ENCODE measurements at regions not wholly inside any gene's neighbourhood (a gene's known extent, or its start where the extent isn't known, plus 50 kb on each side); places are given as distances from the start of the nearest gene placed in this dataset.

- FAIRE-seq (no peak), ATAC-seq (no peak), DNase-seq (ENCODE audit: extremely low read depth in 1 of 4, low spot score in 3 of 4) (no peak)
- no peaks in the 10 kb centered on the region for H3K4me1 ChIP-seq (replicated peaks in 1 of 2; ENCODE audit: control insufficient read depth in 2 of 2, insufficient read depth in 2 of 2, low read length in 2 of 2)
- 40% methylated on average over 3 of the region's 3 CpGs for WGBS (ENCODE audit: insufficient coverage, low coverage, missing lambda C conversion rate)
- no peak overlapping the region for H3K4me3 ChIP-seq
- H3K27ac ChIP-seq (ENCODE audit: extremely low read depth, low read depth, low read length): no peak overlapping the region
- H3K27me3 ChIP-seq (ENCODE audit: control insufficient read depth in 2 of 2, insufficient read depth in 2 of 2, low read length in 2 of 2): peaks cover 0 to 12% of the 10 kb centered on the region in 2 experiments; a peak in 2 of 5 replicates
- no peak overlapping the region for H2AFZ ChIP-seq (ENCODE audit: low read depth, low read length)
- H3K9me1 ChIP-seq (ENCODE audit: control insufficient read depth, insufficient read depth, low read length): no peaks in the 10 kb centered on the region
- no peak overlapping the region for H3K4me2 ChIP-seq (ENCODE audit: insufficient read depth, low read length)
- H3K79me2 ChIP-seq (ENCODE audit: control insufficient read depth, insufficient read depth, low read length): no peaks in the 10 kb centered on the region
- no peak overlapping the region for H3K9ac ChIP-seq (ENCODE audit: insufficient read depth in 1 of 2, low read depth in 2 of 2, low read length in 2 of 2)
- POLR2A ChIA-PET: no interaction called here
- BruUV-seq (replicated peaks): no TSS peak
- no peaks in the 10 kb centered on the region for H4K20me1 ChIP-seq (replicated peaks; ENCODE audit: control insufficient read depth, insufficient read depth, low read length)
- no peaks in the 10 kb centered on the region for H3K36me3 ChIP-seq (ENCODE audit: control insufficient read depth, insufficient read depth, low read length)
- TF ChIP-seq CBX8 (IDR thresholded peaks at IDR 0.05; ENCODE audit: borderline replicate concordance, extremely low read depth, low read depth, low read length, poor library complexity, severe bottlenecking) (no peak), RCOR1 (IDR thresholded peaks at IDR 0.05; ENCODE audit: borderline replicate concordance in 1 of 2, low read depth in 2 of 2, low read length in 2 of 2) (no peak), MAFK (IDR thresholded peaks at IDR 0.05; ENCODE audit: low read length) (no peak)
- in situ Hi-C loops (cut with MboI) (no loop called here), intact Hi-C loops (cut with micrococcal nuclease) (no loop called here)
- H3K9me3 ChIP-seq (replicated peaks; ENCODE audit: control insufficient read depth, insufficient read depth, low read depth, low read length): no peaks in the 10 kb centered on the region
- CTCF ChIA-PET (ENCODE audit: low intra/inter-chr PET ratio): no interaction called here
These were observed 260.0 kb upstream of the TCF4 start for GRCh38 chr18:55847960-55848359.

GRCh38 chr18:55845221-55845620 is 257.2 kb upstream of the TCF4 start:
- no peaks in the 10 kb centered on the region for H3K9me1 ChIP-seq (ENCODE audit: control insufficient read depth, insufficient read depth, low read length)
- H3K36me3 ChIP-seq (ENCODE audit: control insufficient read depth, insufficient read depth, low read length): no peaks in the 10 kb centered on the region
- in situ Hi-C loops (cut with MboI): no loop called here
- no peaks in the 10 kb centered on the region for H3K4me1 ChIP-seq (replicated peaks in 1 of 2; ENCODE audit: control insufficient read depth in 2 of 2, insufficient read depth in 2 of 2, low read length in 2 of 2)
- H3K4me3 ChIP-seq: no peak overlapping the region
- CTCF ChIA-PET (ENCODE audit: low intra/inter-chr PET ratio): no interaction called here
- DNase-seq (ENCODE audit: extremely low read depth in 1 of 4, low spot score in 3 of 4) (no peak), ATAC-seq (no peak), FAIRE-seq (no peak)
- H4K20me1 ChIP-seq (replicated peaks; ENCODE audit: control insufficient read depth, insufficient read depth, low read length): no peaks in the 10 kb centered on the region
- POLR2A ChIA-PET: no interaction called here
- WGBS (ENCODE audit: insufficient coverage, low coverage, missing lambda C conversion rate): 5% methylated on average over 4 of the region's 4 CpGs
- no TSS peak for BruUV-seq (replicated peaks)
- no peak overlapping the region for H3K9ac ChIP-seq (ENCODE audit: insufficient read depth in 1 of 2, low read depth in 2 of 2, low read length in 2 of 2)
- intact Hi-C loops (cut with micrococcal nuclease): no loop called here
- H2AFZ ChIP-seq (ENCODE audit: low read depth, low read length): no peak overlapping the region
- H3K27ac ChIP-seq (ENCODE audit: extremely low read depth, low read depth, low read length): no peak overlapping the region
- H3K9me3 ChIP-seq (replicated peaks; ENCODE audit: control insufficient read depth, insufficient read depth, low read depth, low read length): no peaks in the 10 kb centered on the region
- peaks cover 0 to 4% of the 10 kb centered on the region in 2 experiments; a peak in 1 of 5 replicates for H3K27me3 ChIP-seq (ENCODE audit: control insufficient read depth in 2 of 2, insufficient read depth in 2 of 2, low read length in 2 of 2)
- H3K4me2 ChIP-seq (ENCODE audit: insufficient read depth, low read length): no peak overlapping the region
- H3K79me2 ChIP-seq (ENCODE audit: control insufficient read depth, insufficient read depth, low read length): no peaks in the 10 kb centered on the region
- no peak for TF ChIP-seq AFF4 (CRISPR knock-in tag; IDR thresholded peaks at IDR 0.05)
- TF ChIP-seq ZNF449 (CRISPR knock-in tag; IDR thresholded peaks at IDR 0.05): no peak
- no peak for TF ChIP-seq ZHX1 (conservative IDR thresholded peaks at IDR 0.05; ENCODE audit: low read length)
- no peak for TF ChIP-seq MYC (IDR thresholded peaks at IDR 0.05; ENCODE audit: low read depth, low read length)
- TF ChIP-seq MYC (CRISPR knock-in tag; IDR thresholded peaks at IDR 0.05; ENCODE audit: borderline replicate concordance, low read depth): no peak
